ENCODE measurements at regions not wholly inside any gene's neighbourhood (a gene's known extent, or its start where the extent isn't known, plus 50 kb on each side); places are given as distances from the start of the nearest gene placed in this dataset.

- no peak for DNase-seq (ENCODE audit: low spot score)
These were observed 323.1 kb downstream of the PCDH10 start for GRCh38 chr4:133472244-133472643.

- DNase-seq (ENCODE audit: low spot score) = no peak
These were observed 318.3 kb downstream of the PCDH10 start for GRCh38 chr4:133467290-133467947.

- DNase-seq (ENCODE audit: low spot score) = no peak
These were observed 315.9 kb downstream of the PCDH10 start for GRCh38 chr4:133465022-133465421.

- no peak for DNase-seq (ENCODE audit: low spot score)
These were observed 315.2 kb downstream of the PCDH10 start for GRCh38 chr4:133464311-133464710.

- no peak for DNase-seq (ENCODE audit: low spot score)
These were observed 303.6 kb downstream of the PCDH10 start for GRCh38 chr4:133452678-133453077.

GRCh38 chr4:133450813-133451212 lies 301.7 kb downstream of the PCDH10 start:
- no peak for DNase-seq (ENCODE audit: low spot score)

GRCh38 chr4:133440404-133440803 lies 291.3 kb downstream of the PCDH10 start:
- no peak for DNase-seq (ENCODE audit: low spot score)

GRCh38 chr4:133439830-133440229 lies 290.7 kb downstream of the PCDH10 start:
- no peak for DNase-seq (ENCODE audit: low spot score)

GRCh38 chr4:133424605-133425004 lies 275.5 kb downstream of the PCDH10 start:
- no peak for DNase-seq (ENCODE audit: low spot score)

- no peak for DNase-seq (ENCODE audit: low spot score)
These were observed 254.8 kb downstream of the PCDH10 start for GRCh38 chr4:133403913-133404312.

GRCh38 chr4:133402616-133403015 lies 253.5 kb downstream of the PCDH10 start:
- DNase-seq (ENCODE audit: low spot score) = no peak

- no peak for DNase-seq (ENCODE audit: low spot score)
These were observed 246.0 kb downstream of the PCDH10 start for GRCh38 chr4:133394971-133395627.

- DNase-seq (ENCODE audit: low spot score) = no peak
These were observed 241.2 kb downstream of the PCDH10 start for GRCh38 chr4:133390198-133390855.

GRCh38 chr4:133389029-133389428 lies 239.9 kb downstream of the PCDH10 start:
- no peak for DNase-seq (ENCODE audit: low spot score)

GRCh38 chr4:133385161-133385954 lies 236.3 kb downstream of the PCDH10 start:
- DNase-seq (ENCODE audit: low spot score) = no peak

GRCh38 chr4:133379681-133380438 lies 230.8 kb downstream of the PCDH10 start:
- no peak for DNase-seq (ENCODE audit: low spot score)

GRCh38 chr4:133377286-133377685 lies 228.2 kb downstream of the PCDH10 start:
- no peak for DNase-seq (ENCODE audit: low spot score)

- no peak for DNase-seq (ENCODE audit: low spot score)
These were observed 223.6 kb downstream of the PCDH10 start for GRCh38 chr4:133372699-133373098.

- no peak for DNase-seq (ENCODE audit: low spot score)
These were observed 206.5 kb downstream of the PCDH10 start for GRCh38 chr4:133355633-133356032.

GRCh38 chr4:133347409-133347808 lies 198.3 kb downstream of the PCDH10 start:
- DNase-seq (ENCODE audit: low spot score) = no peak

GRCh38 chr4:133324491-133324890 lies 175.4 kb downstream of the PCDH10 start:
- no peak for DNase-seq (ENCODE audit: low spot score)

- DNase-seq (ENCODE audit: low spot score) = no peak
These were observed 174.6 kb downstream of the PCDH10 start for GRCh38 chr4:133323670-133324069.

Data from globus pallidus (tissue), 1 donor.